H9 (cell line): ENCODE measurements at regions not wholly inside any gene's neighbourhood (a gene's known extent, or its start where the extent isn't known, plus 50 kb on each side); places are given as distances from the start of the nearest gene placed in this dataset.

Experiments
- DNase-seq: peaks from one replicate; pipeline ENCODE4 v3.0.0-alpha.2; 2017
- H2AFZ ChIP-seq: one replicate; pipeline ENCODE4 v1.6.1; 2013; ENCODE audit warnings: mild to moderate bottlenecking, low read length, control low read depth, moderate library complexity
- H2AK5ac ChIP-seq: 2 replicates; pipeline ENCODE4 v1.6.1; 2013; ENCODE audit warnings: low read length, control low read depth, mixed read lengths; ENCODE audit not compliant: insufficient read length
- H2BK120ac ChIP-seq: one replicate; pipeline ENCODE4 v1.6.1; 2013; ENCODE audit warnings: low read depth, mild to moderate bottlenecking, low read length, control low read depth, inconsistent platforms; ENCODE audit not compliant: poor library complexity, severe bottlenecking
- H2BK12ac ChIP-seq: 2 replicates; pipeline ENCODE4 v1.6.1; 2013; ENCODE audit warnings: low read length, control low read depth, mixed read lengths, low read depth; ENCODE audit not compliant: insufficient read length
- H2BK15ac ChIP-seq: 2 replicates; pipeline ENCODE4 v1.6.1; 2013; ENCODE audit warnings: low read depth, low read length, control low read depth
- H2BK20ac ChIP-seq: one replicate; pipeline ENCODE4 v1.6.1; 2013; ENCODE audit warnings: low read depth, mild to moderate bottlenecking, low read length, control low read depth, inconsistent platforms; ENCODE audit not compliant: poor library complexity, severe bottlenecking
- H2BK5ac ChIP-seq: 2 replicates; pipeline ENCODE4 v1.6.1; 2013; ENCODE audit warnings: low read length, control low read depth, mixed read lengths; ENCODE audit not compliant: insufficient read length
- H3K14ac ChIP-seq: 2 replicates; pipeline ENCODE4 v1.6.1; 2013; ENCODE audit warnings: low read length, control low read depth; ENCODE audit not compliant: insufficient read depth
- H3K18ac ChIP-seq: 2 replicates; pipeline ENCODE4 v1.6.1; 2013; ENCODE audit warnings: low read depth, mild to moderate bottlenecking, mixed read lengths, low read length, control low read depth; ENCODE audit not compliant: insufficient read length
- H3K23ac ChIP-seq: 2 replicates; pipeline ENCODE4 v1.6.1; 2013; ENCODE audit warnings: low read length, control low read depth, mixed read lengths, low read depth; ENCODE audit not compliant: insufficient read length
- H3K23me2 ChIP-seq: 2 replicates; pipeline ENCODE4 v1.6.1; 2013; ENCODE audit warnings: low read depth, mild to moderate bottlenecking, mixed read lengths, low read length, control low read depth; ENCODE audit not compliant: insufficient read length, poor library complexity, severe bottlenecking
- H3K27ac ChIP-seq: 2 replicates; pipeline ENCODE4 v1.5.1; 2013; ENCODE audit warnings: low read length, control low read depth, mixed read lengths, low read depth; ENCODE audit not compliant: insufficient read length
- H3K27me3 ChIP-seq: 2 replicates; pipeline ENCODE4 v1.6.1; 2013; ENCODE audit warnings: low read length, control low read depth, inconsistent platforms; ENCODE audit not compliant: insufficient read depth
- H3K4ac ChIP-seq: 2 replicates; pipeline ENCODE4 v1.6.1; 2013; ENCODE audit warnings: low read depth, mild to moderate bottlenecking, control low read depth, inconsistent platforms, low read length, moderate library complexity
- H3K4me1 ChIP-seq: 2 replicates; pipeline ENCODE4 v1.6.1; 2013; ENCODE audit warnings: low read length, control low read depth, inconsistent platforms; ENCODE audit not compliant: insufficient read depth
- H3K4me2 ChIP-seq: 2 replicates; pipeline ENCODE4 v1.6.1; 2013; ENCODE audit warnings: low read length, control low read depth, mixed read lengths; ENCODE audit not compliant: insufficient read length, insufficient read depth
- H3K56ac ChIP-seq: 2 replicates; pipeline ENCODE4 v1.6.1; 2013; ENCODE audit warnings: low read depth, mild to moderate bottlenecking, mixed read lengths, low read length, control low read depth; ENCODE audit not compliant: insufficient read length
- H3K79me1 ChIP-seq: 2 replicates; pipeline ENCODE4 v1.6.1; 2013; ENCODE audit warnings: low read depth, mild to moderate bottlenecking, moderate library complexity, low read length, control low read depth, inconsistent platforms; ENCODE audit not compliant: insufficient read depth, poor library complexity, severe bottlenecking
- H3K79me2 ChIP-seq: 2 replicates; pipeline ENCODE4 v1.6.1; 2013; ENCODE audit warnings: low read length, control low read depth, inconsistent platforms; ENCODE audit not compliant: insufficient read depth
- H3K9ac ChIP-seq: 2 replicates; pipeline ENCODE4 v1.6.1; 2013; ENCODE audit warnings: low read length, control low read depth, mixed read lengths; ENCODE audit not compliant: insufficient read length; ENCODE audit errors: extremely low read depth
- H3K9me3 ChIP-seq: one replicate; pipeline ENCODE4 v1.6.1; 2013; ENCODE audit warnings: low read depth, low read length, inconsistent platforms; ENCODE audit not compliant: control insufficient read depth
- H3T11ph ChIP-seq: one replicate; pipeline ENCODE4 v1.6.1; 2013; ENCODE audit warnings: mild to moderate bottlenecking, low read length, control low read depth, inconsistent platforms
- H4K20me1 ChIP-seq: one replicate; pipeline ENCODE4 v1.6.1; 2013; ENCODE audit not compliant: control insufficient read depth, insufficient read length, insufficient read depth
- H4K5ac ChIP-seq: 2 replicates; pipeline ENCODE4 v1.6.1; 2013; ENCODE audit warnings: low read depth, mild to moderate bottlenecking, mixed read lengths, low read length, control low read depth; ENCODE audit not compliant: insufficient read length
- H4K8ac ChIP-seq: replicated peaks from 2 replicates; pipeline ENCODE4 v1.6.1; 2013; ENCODE audit warnings: low read length, control low read depth, mixed read lengths, low read depth; ENCODE audit not compliant: insufficient read length
- H4K91ac ChIP-seq: 2 replicates; pipeline ENCODE4 v1.6.1; 2013; ENCODE audit warnings: low read depth, mild to moderate bottlenecking, moderate library complexity, mixed read lengths, low read length, control low read depth; ENCODE audit not compliant: insufficient read length
- H3K27ac Mint-ChIP-seq, 3 experiments: 2 replicates in 2 of 3; 3 replicates in 1 of 3; pipeline ENCODE4 v1.8.0; 2020 to 2021; ENCODE audit warnings: mixed read lengths in 3 of 3, mild to moderate bottlenecking in 1 of 3, moderate library complexity in 1 of 3
- H3K27me3 Mint-ChIP-seq: 2 replicates; pipeline ENCODE4 v1.8.0; 2021; ENCODE audit warnings: low read depth, mild to moderate bottlenecking, moderate library complexity, mixed read lengths
- H3K36me3 Mint-ChIP-seq, 3 experiments: 2 replicates in 2 of 3; 3 replicates in 1 of 3; pipeline ENCODE4 v1.8.0; 2020 to 2021; ENCODE audit warnings: low read depth in 3 of 3, mixed read lengths in 3 of 3; ENCODE audit not compliant: insufficient read depth in 1 of 3
- H3K4me1 Mint-ChIP-seq, 2 experiments: 2 replicates each; pipeline ENCODE4 v1.8.0; 2020; ENCODE audit warnings: mixed read lengths in 2 of 2
- H3K4me3 Mint-ChIP-seq, 2 experiments: 2 replicates in 1 of 2; 3 replicates in 1 of 2; pipeline ENCODE4 v1.8.0; 2020 to 2021; ENCODE audit warnings: mild to moderate bottlenecking in 2 of 2, mixed read lengths in 2 of 2, moderate library complexity in 1 of 2
- H3K9me3 Mint-ChIP-seq, 2 experiments: 2 replicates in 1 of 2; 3 replicates in 1 of 2; pipeline ENCODE4 v1.8.0; 2020; ENCODE audit warnings: mild to moderate bottlenecking in 2 of 2, mixed read lengths in 2 of 2, moderate library complexity in 1 of 2
- CTCF ChIP-seq: fragments of 200-600 bp; sonication (generic); conservative IDR thresholded peaks from 3 replicates; pipeline ENCODE4 v1.8.0; 2021; ENCODE audit warnings: antibody characterized with exemption, mild to moderate bottlenecking
- WGBS: extraction: QIAGEN DNeasy Blood & Tissue Kit; methylation state at CpG from one replicate; pipeline ENCODE4 v1.1.7; 2013; ENCODE audit warnings: missing lambda C conversion rate, low lambda C conversion rate, mixed read lengths; ENCODE audit not compliant: insufficient read length; ENCODE audit errors: extremely low coverage; 5-methylcytosine and 5-hydroxymethylcytosine counted together

- H3K4me1 Mint-ChIP-seq: no peaks in the 10 kb centered on the region
- H3T11ph ChIP-seq: no peak overlapping the region
- H3K27ac Mint-ChIP-seq: no peak overlapping the region
- TF ChIP-seq CTCF: no peak
- H4K5ac ChIP-seq: no peak overlapping the region
- no peak overlapping the region for H2BK15ac ChIP-seq
- no CpG with 5 or more reads among the region's 4 CpGs for WGBS
- H3K4me1 ChIP-seq: no peaks in the 10 kb centered on the region
- no peak overlapping the region for H3K23ac ChIP-seq
- no peak overlapping the region for H2BK5ac ChIP-seq
- no peak overlapping the region for H3K9ac ChIP-seq
- no peaks in the 10 kb centered on the region for H3K23me2 ChIP-seq
- H2BK120ac ChIP-seq: no peak overlapping the region
- no peak overlapping the region for H3K4ac ChIP-seq
- H3K27ac ChIP-seq: no peak overlapping the region
- DNase-seq: no peak
- H4K91ac ChIP-seq: no peak overlapping the region
- H3K27me3 Mint-ChIP-seq: no peaks in the 10 kb centered on the region
- H3K9me3 ChIP-seq: no peaks in the 10 kb centered on the region
- H3K14ac ChIP-seq: no peak overlapping the region
- no peak overlapping the region for H3K4me3 Mint-ChIP-seq
- H3K27me3 ChIP-seq: no peaks in the 10 kb centered on the region
- no peak overlapping the region for H2BK20ac ChIP-seq
- H2BK12ac ChIP-seq: no peak overlapping the region
- H4K20me1 ChIP-seq: no peaks in the 10 kb centered on the region
- no peaks in the 10 kb centered on the region for H3K79me2 ChIP-seq
- H3K4me2 ChIP-seq: no peak overlapping the region
- H3K36me3 Mint-ChIP-seq: no peaks in the 10 kb centered on the region
- H4K8ac ChIP-seq: no peak overlapping the region
- H2AFZ ChIP-seq: no peak overlapping the region
- H3K56ac ChIP-seq: no peak overlapping the region
- no peaks in the 10 kb centered on the region for H3K9me3 Mint-ChIP-seq
- H2AK5ac ChIP-seq: no peak overlapping the region
- H3K79me1 ChIP-seq: no peaks in the 10 kb centered on the region
- no peak overlapping the region for H3K18ac ChIP-seq
These were observed 736.7 kb upstream of the RIOK2 start for GRCh38 chr5:97919719-97920118.
